ENCODE measurements at regions not wholly inside any gene's neighbourhood (a gene's known extent, or its start where the extent isn't known, plus 50 kb on each side); places are given as distances from the start of the nearest gene placed in this dataset.

DNA sequence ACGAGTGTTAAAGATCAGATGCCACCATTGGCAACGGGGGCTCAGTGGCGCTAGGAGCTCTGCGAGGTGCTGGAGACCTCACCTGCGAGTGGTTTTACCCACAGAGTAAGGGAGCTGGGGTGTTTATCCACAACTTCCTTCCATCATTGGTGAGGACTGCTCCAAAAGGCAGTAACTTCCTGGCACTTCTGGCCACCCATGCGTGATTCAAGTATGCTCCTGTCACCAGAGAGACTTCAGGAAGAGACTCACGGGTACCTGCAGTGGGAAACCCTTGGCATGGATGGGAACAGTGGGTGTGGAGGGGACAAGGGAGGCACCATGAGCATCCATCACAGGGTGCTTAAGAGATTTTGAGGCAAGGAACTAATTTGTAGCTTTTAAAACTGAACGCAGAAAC is 53.2 kb downstream of the RIN2 start:
- TF ChIP-seq ZFP3 (CRISPR knock-in tag; IDR thresholded peaks at IDR 0.05): no peak
- TF ChIP-seq ZNF70 (CRISPR knock-in tag; IDR thresholded peaks at IDR 0.05): no peak
- TF ChIP-seq, protein P1, sequence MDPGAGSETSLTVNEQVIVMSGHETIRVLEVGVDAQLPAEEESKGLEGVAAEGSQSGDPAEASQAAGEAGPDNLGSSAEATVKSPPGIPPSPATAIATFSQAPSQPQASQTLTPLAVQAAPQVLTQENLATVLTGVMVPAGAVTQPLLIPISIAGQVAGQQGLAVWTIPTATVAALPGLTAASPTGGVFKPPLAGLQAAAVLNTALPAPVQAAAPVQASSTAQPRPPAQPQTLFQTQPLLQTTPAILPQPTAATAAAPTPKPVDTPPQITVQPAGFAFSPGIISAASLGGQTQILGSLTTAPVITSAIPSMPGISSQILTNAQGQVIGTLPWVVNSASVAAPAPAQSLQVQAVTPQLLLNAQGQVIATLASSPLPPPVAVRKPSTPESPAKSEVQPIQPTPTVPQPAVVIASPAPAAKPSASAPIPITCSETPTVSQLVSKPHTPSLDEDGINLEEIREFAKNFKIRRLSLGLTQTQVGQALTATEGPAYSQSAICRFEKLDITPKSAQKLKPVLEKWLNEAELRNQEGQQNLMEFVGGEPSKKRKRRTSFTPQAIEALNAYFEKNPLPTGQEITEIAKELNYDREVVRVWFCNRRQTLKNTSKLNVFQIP (CRISPR knock-in tag; IDR thresholded peaks at IDR 0.05; ENCODE audit: borderline replicate concordance, low read depth): no peak
- no peak for TF ChIP-seq ZNF8 (CRISPR knock-in tag; IDR thresholded peaks at IDR 0.05)
- ATAC-seq: no peak

GRCh38 chr20:19812056-19812455 is 54.0 kb downstream of the RIN2 start:
- TF ChIP-seq RARB (CRISPR knock-in tag; IDR thresholded peaks at IDR 0.05): no peak
- TF ChIP-seq, protein P1 (CRISPR knock-in tag; IDR thresholded peaks at IDR 0.05; ENCODE audit: borderline replicate concordance, low read depth): no peak
- ATAC-seq: no peak

DNA sequence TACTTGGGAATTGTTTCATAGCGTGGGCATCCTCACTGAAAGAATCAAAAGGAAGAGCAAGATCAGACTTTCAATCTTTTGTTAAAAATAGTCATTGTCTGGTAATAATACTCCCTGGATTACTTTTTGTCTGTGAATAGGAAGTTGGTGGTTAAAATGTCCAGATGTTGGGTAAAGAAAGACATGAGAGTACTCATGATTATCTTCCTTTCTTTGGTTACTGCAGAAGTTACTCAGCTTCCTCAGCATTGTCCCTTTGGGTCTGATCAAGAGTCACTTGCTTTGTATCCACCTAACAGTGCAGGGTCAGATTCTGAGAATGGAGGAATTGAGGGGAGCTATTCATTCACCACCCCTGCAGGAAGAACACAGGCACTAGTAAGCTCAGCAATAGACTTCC is 54.6 kb downstream of the RIN2 start:
- no peak for ATAC-seq
- no peak for TF ChIP-seq RARB (CRISPR knock-in tag; IDR thresholded peaks at IDR 0.05)
- TF ChIP-seq, protein P2, sequence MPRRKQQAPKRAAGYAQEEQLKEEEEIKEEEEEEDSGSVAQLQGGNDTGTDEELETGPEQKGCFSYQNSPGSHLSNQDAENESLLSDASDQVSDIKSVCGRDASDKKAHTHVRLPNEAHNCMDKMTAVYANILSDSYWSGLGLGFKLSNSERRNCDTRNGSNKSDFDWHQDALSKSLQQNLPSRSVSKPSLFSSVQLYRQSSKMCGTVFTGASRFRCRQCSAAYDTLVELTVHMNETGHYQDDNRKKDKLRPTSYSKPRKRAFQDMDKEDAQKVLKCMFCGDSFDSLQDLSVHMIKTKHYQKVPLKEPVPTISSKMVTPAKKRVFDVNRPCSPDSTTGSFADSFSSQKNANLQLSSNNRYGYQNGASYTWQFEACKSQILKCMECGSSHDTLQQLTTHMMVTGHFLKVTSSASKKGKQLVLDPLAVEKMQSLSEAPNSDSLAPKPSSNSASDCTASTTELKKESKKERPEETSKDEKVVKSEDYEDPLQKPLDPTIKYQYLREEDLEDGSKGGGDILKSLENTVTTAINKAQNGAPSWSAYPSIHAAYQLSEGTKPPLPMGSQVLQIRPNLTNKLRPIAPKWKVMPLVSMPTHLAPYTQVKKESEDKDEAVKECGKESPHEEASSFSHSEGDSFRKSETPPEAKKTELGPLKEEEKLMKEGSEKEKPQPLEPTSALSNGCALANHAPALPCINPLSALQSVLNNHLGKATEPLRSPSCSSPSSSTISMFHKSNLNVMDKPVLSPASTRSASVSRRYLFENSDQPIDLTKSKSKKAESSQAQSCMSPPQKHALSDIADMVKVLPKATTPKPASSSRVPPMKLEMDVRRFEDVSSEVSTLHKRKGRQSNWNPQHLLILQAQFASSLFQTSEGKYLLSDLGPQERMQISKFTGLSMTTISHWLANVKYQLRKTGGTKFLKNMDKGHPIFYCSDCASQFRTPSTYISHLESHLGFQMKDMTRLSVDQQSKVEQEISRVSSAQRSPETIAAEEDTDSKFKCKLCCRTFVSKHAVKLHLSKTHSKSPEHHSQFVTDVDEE (CRISPR knock-in tag; IDR thresholded peaks at IDR 0.05): no peak
- TF ChIP-seq ARNTL (CRISPR knock-in tag; IDR thresholded peaks at IDR 0.05; ENCODE audit: borderline replicate concordance, low read depth): no peak
- no peak for TF ChIP-seq BACH2 (CRISPR knock-in tag; IDR thresholded peaks at IDR 0.05; ENCODE audit: borderline replicate concordance)
- TF ChIP-seq, protein P3, sequence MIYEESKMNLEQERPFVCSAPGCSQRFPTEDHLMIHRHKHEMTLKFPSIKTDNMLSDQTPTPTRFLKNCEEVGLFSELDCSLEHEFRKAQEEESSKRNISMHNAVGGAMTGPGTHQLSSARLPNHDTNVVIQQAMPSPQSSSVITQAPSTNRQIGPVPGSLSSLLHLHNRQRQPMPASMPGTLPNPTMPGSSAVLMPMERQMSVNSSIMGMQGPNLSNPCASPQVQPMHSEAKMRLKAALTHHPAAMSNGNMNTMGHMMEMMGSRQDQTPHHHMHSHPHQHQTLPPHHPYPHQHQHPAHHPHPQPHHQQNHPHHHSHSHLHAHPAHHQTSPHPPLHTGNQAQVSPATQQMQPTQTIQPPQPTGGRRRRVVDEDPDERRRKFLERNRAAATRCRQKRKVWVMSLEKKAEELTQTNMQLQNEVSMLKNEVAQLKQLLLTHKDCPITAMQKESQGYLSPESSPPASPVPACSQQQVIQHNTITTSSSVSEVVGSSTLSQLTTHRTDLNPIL (CRISPR knock-in tag; IDR thresholded peaks at IDR 0.05; ENCODE audit: low read depth): no peak
- no peak for TF ChIP-seq ZFP3 (CRISPR knock-in tag; IDR thresholded peaks at IDR 0.05)

DNA sequence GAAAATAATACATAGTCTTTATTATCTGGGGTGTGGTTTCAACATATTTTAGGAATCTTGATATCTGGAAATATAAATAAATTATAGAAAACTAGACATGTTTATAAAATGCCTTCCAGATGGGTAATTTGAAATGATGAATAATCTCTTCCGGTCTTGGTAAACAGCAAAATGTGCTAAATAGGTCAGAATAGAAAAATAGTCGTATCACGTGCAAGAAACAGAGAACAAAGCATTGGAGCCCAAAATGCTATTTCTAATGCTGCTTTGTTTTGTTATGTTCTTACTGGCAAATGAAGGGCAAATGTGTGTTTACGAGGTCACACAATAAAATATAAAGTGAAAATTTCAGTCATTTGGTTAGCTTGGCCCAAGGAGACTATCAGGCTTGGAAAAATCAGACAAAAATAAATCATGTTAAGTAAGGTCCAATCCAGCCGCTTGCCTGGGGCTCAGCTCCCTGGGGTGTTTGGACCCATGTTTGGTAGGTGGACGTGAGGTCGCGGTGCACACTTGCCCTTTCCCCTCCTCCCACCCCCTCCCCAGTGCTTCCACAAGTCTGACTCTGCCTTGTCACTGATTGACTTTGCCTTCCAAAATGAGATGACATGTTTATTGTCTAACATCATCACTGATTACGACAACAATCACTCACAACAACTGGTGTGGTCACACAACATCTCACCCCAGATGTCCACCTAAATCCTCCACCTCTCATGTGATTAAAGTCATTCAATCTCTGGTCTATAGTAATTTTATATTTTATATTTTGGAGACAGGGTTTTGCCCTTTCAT is 56.0 kb downstream of the RIN2 start:
- TF ChIP-seq ZFP3 (CRISPR knock-in tag; IDR thresholded peaks at IDR 0.05): no peak
- TF ChIP-seq CSDC2 (CRISPR knock-in tag; IDR thresholded peaks at IDR 0.05): no peak
- no peak for TF ChIP-seq ZC3H10 (CRISPR knock-in tag; IDR thresholded peaks at IDR 0.05)
- TF ChIP-seq ESRRG (CRISPR knock-in tag; IDR thresholded peaks at IDR 0.05): no peak
- TF ChIP-seq, protein P1 (CRISPR knock-in tag; IDR thresholded peaks at IDR 0.05; ENCODE audit: borderline replicate concordance, low read depth): no peak
- TF ChIP-seq ZFP30 (CRISPR knock-in tag; IDR thresholded peaks at IDR 0.05): no peak
- TF ChIP-seq ZNF565 (CRISPR knock-in tag; conservative IDR thresholded peaks at IDR 0.05; ENCODE audit: low read depth): no peak
- ATAC-seq: no peak

DNA sequence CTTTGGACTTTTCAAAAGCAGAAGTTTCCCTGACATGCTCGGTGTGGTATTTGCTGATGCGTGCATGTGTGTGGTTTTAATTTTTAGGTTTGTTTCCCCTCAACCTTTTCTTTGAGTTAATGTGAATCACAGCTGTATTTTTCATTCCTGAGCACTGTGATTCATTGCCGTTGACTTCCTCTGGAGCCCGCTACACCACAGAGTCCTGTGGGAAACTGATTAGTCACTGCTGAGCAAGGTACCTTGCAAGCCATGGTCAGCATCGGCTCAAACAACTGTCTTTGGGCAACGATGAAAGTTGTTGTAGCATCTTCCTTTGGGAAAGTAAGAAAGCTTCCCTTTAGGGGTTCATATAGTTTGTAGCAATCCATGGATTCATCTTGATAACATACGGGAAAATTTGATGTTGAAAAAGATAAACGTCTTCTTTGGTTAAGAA is 57.5 kb downstream of the RIN2 start:
- ATAC-seq: peak; percentile 100
- TF ChIP-seq ZC3H10 (CRISPR knock-in tag; IDR thresholded peaks at IDR 0.05) (peak; percentile 53; the same call in 1 of the 2 replicates), TOX (CRISPR knock-in tag; IDR thresholded peaks at IDR 0.05; ENCODE audit: borderline replicate concordance) (no peak; the same call in 1 of the 2 replicates)
